AG04450 (cell line): ENCODE measurements at regions not wholly inside any gene's neighbourhood (a gene's known extent, or its start where the extent isn't known, plus 50 kb on each side); places are given as distances from the start of the nearest gene placed in this dataset.

Source experiments
- CTCF ChIA-PET: fragments of 300-600, 350-600 bp; formaldehyde crosslinking; extraction: SDS; loops from one replicate; lab custom pipeline; 2022; ENCODE audit warnings: antibody characterized with exemption, inconsistent platforms; lab: Charles Lee
- POLR2A ChIA-PET: fragments of 350-600 bp; formaldehyde crosslinking; extraction: SDS; loops from one replicate; lab custom pipeline; 2021; ENCODE audit warnings: antibody characterized with exemption, inconsistent platforms; lab: Yijun Ruan, JAX
- DNase-seq: peaks from one replicate; pipeline ENCODE4 v3.0.0-alpha.2; 2011; ENCODE audit warnings: low read depth, low spot score
- H3K27ac ChIP-seq: one replicate; pipeline ENCODE4 v1.5.1; 2012; ENCODE audit warnings: low read depth, low read length, control low read depth
- H3K27me3 ChIP-seq: one replicate; pipeline ENCODE4 v1.6.0; 2012; ENCODE audit warnings: low read length; ENCODE audit not compliant: control insufficient read depth, insufficient read depth
- H3K4me3 ChIP-seq: 2 replicates; pipeline ENCODE4 v1.5.1; 2011; ENCODE audit warnings: mild to moderate bottlenecking, low read depth, low read length, control low read depth
- H3K9me3 ChIP-seq: 2 replicates; pipeline ENCODE4 v1.5.1; 2012; ENCODE audit warnings: low read length; ENCODE audit not compliant: control insufficient read depth, insufficient read depth
- TF ChIP-seq, protein P1 (sequence below): IDR thresholded peaks from 2 replicates; pipeline ENCODE4 v1.5.1; 2011; ENCODE audit warnings: low read depth, low read length, control low read depth, inconsistent platforms

GRCh38 chrX:4800756-4801155 lies 1087.3 kb upstream of the PRKX start:
- Histone ChIP-seq H3K27me3 (no peaks in the 10 kb centered on the region), H3K9me3 (no peaks in the 10 kb centered on the region; the same call in 1 of the 2 replicates), H3K4me3 (no peak overlapping the region), H3K27ac (no peak overlapping the region)
- ChIA-PET CTCF (no interaction called here), POLR2A (no interaction called here)
- TF ChIP-seq, protein P1, sequence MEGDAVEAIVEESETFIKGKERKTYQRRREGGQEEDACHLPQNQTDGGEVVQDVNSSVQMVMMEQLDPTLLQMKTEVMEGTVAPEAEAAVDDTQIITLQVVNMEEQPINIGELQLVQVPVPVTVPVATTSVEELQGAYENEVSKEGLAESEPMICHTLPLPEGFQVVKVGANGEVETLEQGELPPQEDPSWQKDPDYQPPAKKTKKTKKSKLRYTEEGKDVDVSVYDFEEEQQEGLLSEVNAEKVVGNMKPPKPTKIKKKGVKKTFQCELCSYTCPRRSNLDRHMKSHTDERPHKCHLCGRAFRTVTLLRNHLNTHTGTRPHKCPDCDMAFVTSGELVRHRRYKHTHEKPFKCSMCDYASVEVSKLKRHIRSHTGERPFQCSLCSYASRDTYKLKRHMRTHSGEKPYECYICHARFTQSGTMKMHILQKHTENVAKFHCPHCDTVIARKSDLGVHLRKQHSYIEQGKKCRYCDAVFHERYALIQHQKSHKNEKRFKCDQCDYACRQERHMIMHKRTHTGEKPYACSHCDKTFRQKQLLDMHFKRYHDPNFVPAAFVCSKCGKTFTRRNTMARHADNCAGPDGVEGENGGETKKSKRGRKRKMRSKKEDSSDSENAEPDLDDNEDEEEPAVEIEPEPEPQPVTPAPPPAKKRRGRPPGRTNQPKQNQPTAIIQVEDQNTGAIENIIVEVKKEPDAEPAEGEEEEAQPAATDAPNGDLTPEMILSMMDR = no peak
- no peak for DNase-seq

DNA sequence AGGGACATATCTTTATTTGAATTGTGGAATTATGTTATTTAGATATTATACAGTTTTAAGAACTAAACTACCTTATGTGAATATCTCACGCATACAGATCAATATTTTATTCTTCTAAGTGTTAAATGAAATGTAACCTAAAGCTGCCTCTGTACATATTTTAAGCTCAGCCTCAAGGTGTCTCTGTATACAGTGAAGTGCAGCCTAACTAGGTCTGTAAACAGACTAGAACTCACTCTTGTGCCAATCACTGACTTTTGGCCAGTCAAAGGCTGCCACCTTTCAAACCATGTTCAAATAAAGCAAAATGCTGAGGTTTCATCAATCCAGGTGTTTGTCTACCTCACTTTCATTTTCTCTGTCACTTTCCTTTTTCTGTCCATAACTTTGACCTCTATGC lies 1074.5 kb upstream of the PRKX start:
- Histone ChIP-seq H3K27ac (no peak overlapping the region), H3K9me3 (peaks cover 5% of the 10 kb centered on the region), H3K4me3 (no peak overlapping the region), H3K27me3 (no peaks in the 10 kb centered on the region)
- TF ChIP-seq, protein P1 = no peak
- no peak for DNase-seq
- ChIA-PET POLR2A (no interaction called here), CTCF (no interaction called here)

- no peak for DNase-seq
- CTCF ChIA-PET = no interaction called here
Measured at GRCh38 chrX:4764888-4765287, 1051.4 kb upstream of the PRKX start.

GRCh38 chrX:4762196-4762595 lies 1048.7 kb upstream of the PRKX start:
- no peak for DNase-seq
- Histone ChIP-seq H3K27ac (no peak overlapping the region), H3K27me3 (no peaks in the 10 kb centered on the region), H3K9me3 (peaks cover 4% of the 10 kb centered on the region), H3K4me3 (no peak overlapping the region)
- POLR2A ChIA-PET = no interaction called here
- CTCF ChIA-PET = no interaction called here
- TF ChIP-seq, protein P1 = no peak

More at GRCh38 chrX:4764888-4765287, 1051.4 kb upstream of the PRKX start:
- Histone ChIP-seq H3K9me3 (no peaks in the 10 kb centered on the region; the same call in 1 of the 2 replicates), H3K27me3 (no peaks in the 10 kb centered on the region), H3K27ac (no peak overlapping the region), H3K4me3 (no peak overlapping the region)
- POLR2A ChIA-PET = no interaction called here
- TF ChIP-seq, protein P1 = no peak

DNA sequence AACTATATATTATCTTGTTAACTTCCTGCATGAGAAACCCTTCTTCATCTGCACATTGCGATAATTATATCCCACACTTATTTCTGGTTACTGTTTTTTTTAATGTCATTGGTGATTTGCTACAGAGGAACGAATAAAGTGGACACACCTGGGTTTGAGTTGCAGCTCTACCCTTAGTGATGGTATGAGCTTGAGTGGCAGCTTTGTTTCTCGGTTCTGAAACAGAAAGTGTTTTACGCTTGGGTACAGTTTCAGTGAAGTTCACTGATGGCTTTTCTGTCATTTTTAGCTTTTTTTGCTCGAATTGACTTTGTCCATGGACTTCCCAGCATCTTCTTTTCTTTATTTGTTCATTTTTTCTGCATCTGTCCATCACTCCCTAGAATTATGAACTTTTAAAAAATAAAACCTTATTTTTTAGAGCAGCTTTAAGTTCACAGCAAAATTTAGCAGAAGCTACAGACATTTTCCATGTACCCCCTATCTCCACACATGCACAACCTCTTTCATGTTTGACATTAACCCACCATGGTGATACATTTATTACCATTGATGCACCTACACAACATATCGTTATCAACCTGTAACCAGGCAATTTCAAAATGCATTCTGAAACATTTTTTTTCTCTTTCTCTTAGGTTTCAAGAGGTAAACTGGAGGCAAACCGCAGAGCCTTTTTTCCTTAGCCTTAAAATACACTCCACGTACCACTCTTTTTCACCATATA lies 1041.6 kb upstream of the PRKX start:
- Histone ChIP-seq H3K9me3 (peaks cover 6% of the 10 kb centered on the region), H3K4me3 (no peak overlapping the region), H3K27ac (no peak overlapping the region), H3K27me3 (no peaks in the 10 kb centered on the region)
- no peak for DNase-seq
- TF ChIP-seq, protein P1 = no peak
- ChIA-PET CTCF (no interaction called here), POLR2A (no interaction called here)
